Kidney capillary endothelial cell (primary cell): ENCODE measurements at regions not wholly inside any gene's neighbourhood (a gene's known extent, or its start where the extent isn't known, plus 50 kb on each side); places are given as distances from the start of the nearest gene placed in this dataset.
"Not testable (repeated sequence)": the region's sequence is repeated elsewhere in the genome, so short reads cannot be mapped to it uniquely, and the experiment has no call there.

Experiments used
- DNase-seq: peaks from one replicate; pipeline ENCODE4 v3.0.0-alpha.2; 2018; ENCODE audit warnings: low spot score

DNA sequence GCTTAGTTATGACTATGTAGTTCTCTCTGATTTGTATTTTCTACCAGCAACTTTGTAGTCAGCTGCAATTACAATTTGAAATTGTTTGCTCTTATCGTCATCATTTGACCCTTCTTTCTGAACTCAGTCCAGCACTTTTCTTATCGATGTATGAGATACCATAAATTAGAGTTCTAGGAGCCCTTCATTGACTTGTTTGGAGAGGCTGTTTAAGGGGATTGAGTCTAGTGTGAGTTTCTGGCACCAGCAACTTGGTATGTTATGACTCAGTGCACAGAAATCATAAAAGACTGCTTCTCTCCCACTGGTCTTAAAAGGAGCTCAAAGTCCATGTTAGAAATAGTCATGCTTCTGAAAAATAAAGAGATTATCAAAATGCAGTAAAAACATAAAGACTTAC lies 190.3 kb downstream of the TENT5A start:
- no peak for DNase-seq

GRCh38 chr6:81561731-81562130 lies 190.8 kb downstream of the TENT5A start:
- DNase-seq: no peak

GRCh38 chr6:81561071-81561564 lies 191.4 kb downstream of the TENT5A start:
- DNase-seq: no peak

DNA sequence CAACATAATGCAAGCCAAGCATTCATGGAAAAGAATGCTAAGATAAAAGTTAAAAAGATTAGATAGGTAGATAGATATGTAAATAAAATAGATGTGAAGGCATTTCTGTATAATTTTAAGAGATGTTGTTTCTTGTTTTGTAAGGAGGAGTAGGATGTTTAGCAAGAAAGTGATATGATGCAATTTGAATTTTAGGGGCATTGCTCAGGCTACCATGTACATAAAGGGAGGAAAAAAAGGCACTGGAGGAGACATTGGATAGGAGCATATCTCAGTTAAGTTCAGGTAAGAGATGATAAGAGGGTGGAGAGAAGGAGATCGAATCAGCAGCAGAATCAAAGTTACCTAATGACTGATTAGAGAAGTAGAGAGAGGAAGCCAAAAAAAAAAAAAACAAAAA lies 194.7 kb downstream of the TENT5A start:
- no peak for DNase-seq

- DNase-seq: no peak
Observed at GRCh38 chr6:81556551-81556950, 195.9 kb downstream of the TENT5A start.

GRCh38 chr6:81553216-81553615 lies 199.3 kb downstream of the TENT5A start:
- no peak for DNase-seq

DNA sequence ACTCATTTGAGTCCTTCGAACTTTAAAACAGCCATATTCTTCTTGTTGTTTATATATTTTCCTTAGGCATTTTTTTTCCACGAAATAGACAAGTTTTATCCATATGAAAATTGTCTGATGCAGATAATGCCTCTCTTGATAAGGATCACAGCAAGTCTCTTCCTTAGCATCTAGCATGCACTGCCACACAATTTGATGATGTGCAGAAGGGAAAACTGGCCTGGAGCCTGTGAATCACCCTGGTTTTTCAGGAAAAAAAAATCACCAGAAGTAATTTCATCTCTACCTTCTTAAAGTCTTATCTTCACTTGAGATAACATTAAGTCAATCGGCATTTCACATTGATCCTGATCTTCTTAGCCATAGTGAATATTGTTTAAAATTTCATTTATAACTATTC lies 199.8 kb downstream of the TENT5A start:
- DNase-seq: no peak

DNA sequence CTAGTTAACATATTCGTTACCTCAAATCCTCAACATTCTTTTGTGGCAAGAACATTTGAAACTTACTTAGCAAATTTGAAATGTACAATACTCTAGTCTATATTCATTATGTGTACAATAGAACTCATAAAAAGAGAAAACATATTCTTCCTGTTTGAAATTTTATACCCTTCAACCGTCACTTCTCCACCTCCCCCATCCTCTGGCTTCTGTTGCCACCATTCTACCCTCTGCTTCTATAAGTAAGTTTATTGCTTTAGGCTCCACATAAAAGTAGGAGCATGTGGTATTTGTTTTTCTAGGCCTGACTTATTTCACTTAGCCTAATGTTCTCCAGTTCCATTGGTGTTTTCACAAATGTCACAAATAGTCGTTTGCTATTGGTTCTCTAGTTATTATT lies 205.3 kb downstream of the TENT5A start:
- no peak for DNase-seq

DNA sequence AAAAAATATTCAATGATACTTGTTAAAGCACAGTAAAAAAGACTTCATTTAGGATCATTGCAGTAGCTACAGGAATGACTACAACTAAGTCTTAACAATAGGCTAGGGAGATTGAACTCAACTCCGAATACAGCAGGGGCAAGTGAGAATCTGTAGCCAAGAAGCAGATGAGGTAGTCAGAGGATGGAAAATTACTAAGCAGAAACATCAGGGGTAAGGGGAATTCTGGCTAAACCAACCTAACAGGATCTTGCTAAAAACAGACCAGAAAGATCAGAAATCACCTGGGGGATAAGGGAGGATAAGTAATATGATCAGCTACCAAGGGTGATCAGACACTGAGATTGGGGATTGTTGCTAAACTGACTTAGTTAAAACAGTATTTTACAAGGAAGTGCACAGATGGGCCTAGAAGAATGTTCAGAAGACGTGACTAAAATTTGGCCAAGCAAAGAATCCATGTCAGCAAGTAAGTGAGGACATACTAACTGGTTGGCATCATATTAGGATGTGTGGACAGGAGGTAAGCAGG lies 217.5 kb downstream of the TENT5A start:
- no peak for DNase-seq

DNA sequence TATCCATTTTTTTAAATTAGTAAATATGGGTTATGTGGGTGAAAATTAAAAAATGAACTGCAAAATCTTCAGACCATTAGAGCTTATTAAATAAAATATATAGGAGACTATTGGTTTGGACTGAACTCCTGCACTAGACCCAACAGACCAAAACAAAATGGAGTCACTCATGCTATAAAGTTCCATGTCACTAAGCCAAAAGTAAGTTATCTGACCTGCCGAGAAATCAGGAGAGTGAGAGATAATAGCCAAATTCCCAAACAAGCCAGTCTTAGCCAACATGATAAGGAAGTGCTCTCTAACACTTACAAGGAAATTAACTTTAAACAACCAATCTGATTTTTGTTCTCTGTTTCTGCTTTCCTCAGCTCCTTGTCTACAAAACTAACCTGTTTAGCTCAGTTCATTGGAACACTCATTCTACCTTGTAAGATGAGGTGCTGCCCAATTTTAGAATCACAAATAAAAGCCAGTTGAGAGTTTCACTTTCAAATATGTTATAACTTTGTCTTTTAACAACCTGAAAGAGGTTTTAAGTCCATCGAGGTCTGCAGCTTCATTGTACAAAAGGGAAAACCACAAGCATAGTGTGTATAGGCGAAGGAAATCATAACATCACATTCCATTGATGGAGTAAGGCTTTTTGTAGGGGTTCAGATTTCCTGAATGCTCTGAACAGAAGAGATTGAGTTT lies 220.5 kb downstream of the TENT5A start:
- DNase-seq: no peak

DNA sequence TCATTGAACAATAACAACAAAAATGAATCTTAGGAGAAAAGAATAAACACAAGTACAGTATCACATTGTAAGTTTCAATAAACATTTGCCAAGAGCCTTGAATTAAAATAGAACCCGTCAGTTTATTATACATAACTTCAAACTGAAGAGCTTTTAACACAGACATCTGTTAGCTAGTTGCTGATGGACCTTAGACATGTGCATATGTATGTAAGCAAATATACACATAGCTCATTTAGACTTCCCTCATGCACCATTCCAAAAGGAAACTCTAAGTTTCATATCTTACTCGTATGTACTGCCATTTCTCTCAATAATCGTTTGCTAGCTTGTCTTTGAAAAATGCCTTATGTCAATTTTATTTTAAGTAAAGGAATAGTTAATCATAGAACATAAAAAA lies 235.0 kb downstream of the TENT5A start:
- DNase-seq: no peak

DNA sequence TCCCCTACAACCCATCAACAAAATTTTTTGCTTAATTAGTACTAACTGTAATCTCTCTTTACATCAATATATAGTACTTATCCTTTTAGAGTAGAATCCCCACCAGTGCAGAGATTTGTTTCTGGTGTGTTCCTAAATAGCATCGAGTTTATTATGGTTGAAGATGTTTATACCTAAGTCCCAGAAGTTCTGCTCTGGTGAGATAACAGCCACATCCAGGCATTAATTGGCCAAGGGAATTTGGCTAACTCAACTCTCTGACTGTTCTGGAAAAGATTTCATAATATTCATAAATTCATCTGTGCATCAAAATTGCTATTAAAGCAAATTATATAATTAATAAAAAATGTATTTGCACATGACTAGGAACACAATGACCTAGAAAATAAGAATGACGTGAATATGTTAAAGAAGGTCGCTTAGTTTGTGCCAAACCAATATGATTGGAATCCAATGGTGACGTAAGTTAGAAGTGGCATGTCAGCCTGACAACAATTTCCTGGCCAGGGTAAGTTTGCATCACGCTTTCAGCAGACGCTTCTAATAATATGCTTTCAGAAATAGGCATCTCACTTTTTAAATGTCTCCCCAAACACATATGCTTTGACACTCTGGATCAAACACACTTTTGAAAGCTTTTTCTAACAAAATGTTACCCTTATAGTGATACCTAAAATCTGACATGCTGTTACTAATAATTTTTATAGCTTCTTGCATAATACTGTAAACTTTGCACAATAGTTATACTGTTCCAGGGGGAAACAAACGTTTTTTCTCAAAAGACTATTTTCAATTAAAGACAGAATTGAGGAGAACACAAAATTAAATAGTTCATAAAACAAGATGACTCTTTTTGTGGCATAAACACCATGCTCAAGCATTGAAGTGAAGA lies 236.7 kb downstream of the TENT5A start:
- DNase-seq: no peak

DNA sequence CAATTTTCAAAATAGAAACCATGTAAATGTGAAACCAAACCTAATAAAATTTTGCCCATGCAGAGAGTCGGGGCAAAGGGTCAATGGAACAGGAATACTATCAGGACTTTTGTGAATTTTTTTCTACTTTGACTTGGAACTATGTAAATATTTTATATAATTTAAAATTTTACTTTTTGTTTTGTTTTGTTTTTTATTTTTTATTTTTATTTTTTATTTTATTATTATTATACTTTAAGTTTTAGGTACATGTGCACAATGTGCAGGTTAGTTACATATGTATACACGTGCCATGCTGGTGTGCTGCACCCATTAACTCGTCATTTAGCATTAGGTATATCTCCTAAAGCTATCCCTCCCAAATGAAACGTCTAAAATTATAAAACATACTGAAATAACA lies 238.3 kb downstream of the TENT5A start:
- DNase-seq: not testable (repeated sequence)

DNA sequence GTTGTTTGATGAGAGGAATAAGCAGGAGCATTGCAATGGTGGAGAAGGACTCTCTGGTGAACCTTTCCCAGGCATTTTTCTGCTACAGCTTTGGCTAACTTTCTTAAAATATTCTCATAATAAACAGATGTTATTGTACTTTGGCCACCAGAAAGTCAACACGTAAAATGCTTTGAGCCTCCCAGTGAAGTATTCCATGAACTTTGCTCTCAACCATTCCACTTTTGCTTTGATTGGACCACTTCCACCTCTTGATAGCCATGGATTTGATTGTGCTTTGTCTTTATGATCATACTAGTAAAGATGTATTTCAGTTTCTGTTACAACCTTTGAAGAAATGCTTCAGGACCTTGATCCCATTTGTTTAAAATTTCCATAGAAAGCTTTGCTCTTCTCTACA lies 241.1 kb downstream of the TENT5A start:
- DNase-seq: no peak

GRCh38 chr6:81495999-81496398 lies 256.5 kb downstream of the TENT5A start:
- no peak for DNase-seq

- no peak for DNase-seq
Observed at GRCh38 chr6:81491454-81492101, 260.9 kb downstream of the TENT5A start.

DNA sequence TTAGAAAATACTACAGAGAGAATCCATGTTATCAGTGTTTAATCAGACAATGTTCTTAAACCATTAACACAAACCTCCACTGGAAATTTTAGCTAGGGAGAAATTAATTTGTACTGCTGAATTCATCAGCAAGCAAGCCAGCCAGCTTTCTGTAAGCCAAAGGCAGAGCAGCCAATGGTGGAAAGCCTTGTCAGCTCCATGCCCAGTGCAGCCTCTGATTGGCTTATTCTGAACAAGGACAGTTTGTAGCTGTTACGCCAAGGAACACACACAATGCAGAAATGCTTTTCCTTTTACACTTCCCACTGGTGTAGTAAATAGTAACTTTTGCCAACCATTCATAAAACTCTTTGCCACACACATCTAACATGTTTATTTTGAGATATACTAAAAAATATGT lies 265.0 kb downstream of the TENT5A start:
- no peak for DNase-seq

DNA sequence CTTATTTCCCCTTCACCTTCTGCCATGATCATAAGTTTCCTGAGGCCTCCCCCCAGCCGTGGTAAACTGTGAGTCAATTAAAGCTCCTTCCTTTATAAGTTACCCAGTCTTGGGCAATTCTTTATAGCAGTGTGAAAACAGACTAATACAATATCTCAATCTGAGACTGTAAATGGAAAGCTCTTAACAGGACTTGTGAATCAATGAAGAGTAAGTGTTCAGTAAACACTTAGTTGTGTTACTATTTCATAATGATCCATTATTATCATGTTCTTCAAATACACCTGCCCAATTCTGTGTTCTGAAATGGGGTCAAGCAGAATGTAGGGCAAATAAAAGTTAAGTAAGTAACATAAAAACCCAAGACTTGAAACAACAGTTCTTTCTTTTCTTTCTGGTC lies 266.2 kb downstream of the TENT5A start:
- DNase-seq: no peak

GRCh38 chr6:81485395-81485794 lies 267.1 kb downstream of the TENT5A start:
- no peak for DNase-seq

DNA sequence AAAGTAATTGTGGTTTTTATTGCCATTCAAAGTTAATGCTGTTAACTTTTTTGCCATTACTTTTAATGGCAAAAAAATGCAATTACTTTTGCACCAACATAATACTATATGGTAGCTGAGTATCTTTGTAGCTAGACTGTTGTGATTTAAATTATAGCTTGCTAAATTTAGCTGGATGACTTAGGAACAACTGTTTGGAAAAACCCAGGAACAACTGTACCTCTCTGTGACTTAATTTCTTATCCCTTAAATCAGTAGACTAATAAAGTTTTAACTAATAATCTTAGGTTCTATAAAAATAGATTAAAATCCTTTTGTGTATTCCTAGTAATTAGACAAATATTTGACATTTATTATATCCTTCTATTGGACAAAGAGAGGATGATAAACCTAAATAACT lies 268.2 kb downstream of the TENT5A start:
- DNase-seq: no peak

GRCh38 chr6:81480139-81480538 lies 272.3 kb downstream of the TENT5A start:
- no peak for DNase-seq

DNA sequence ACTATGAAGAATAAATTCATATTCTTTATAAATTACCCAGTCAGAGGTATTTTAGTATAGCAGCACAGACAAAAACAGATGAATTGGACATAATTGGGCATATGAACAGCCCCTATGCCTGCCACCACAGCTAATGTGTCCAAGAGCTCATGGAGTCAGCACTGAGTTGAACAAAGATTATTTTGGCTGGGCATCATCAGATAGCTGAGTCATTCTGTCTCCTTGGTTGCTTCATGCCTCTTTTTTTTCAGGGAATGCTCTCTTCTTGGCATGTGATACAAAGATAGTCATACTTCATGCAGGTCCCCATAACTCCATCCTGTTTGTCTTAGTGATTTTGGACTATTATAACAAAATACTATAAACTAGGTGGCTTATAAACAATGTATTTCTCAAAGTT lies 275.6 kb downstream of the TENT5A start:
- no peak for DNase-seq

DNA sequence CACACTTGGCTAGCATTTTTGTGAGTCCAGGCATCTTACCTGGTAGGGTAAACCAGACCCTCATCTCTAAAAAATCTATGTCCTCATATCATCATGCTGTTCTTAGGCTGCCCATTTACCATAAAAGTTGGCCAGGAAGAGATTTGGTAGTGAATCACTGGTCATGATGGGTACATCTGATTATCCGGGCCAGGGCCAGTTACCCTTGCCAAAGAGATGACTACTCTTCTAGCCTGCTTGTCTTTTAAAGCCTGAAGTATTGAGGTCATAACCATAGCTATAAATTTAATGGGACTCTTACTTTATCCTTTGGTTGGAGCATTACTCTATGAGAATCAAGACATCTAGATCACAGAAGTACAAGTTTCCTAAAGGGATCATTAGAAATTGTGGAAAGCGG lies 276.8 kb downstream of the TENT5A start:
- no peak for DNase-seq
